Erythroblast (primary cell): ENCODE measurements at regions not wholly inside any gene's neighbourhood (a gene's known extent, or its start where the extent isn't known, plus 50 kb on each side); places are given as distances from the start of the nearest gene placed in this dataset.

ENCODE experiments used
- GATA1 ChIP-seq: IDR thresholded peaks from 2 replicates; pipeline ENCODE4 v1.6.1; 2011; ENCODE audit warnings: low read depth, mild to moderate bottlenecking, control low read depth, low read length, moderate library complexity
- POLR2A ChIP-seq: IDR thresholded peaks from 2 replicates; pipeline ENCODE4 v1.6.1; 2011; ENCODE audit warnings: mild to moderate bottlenecking, low read length

DNA sequence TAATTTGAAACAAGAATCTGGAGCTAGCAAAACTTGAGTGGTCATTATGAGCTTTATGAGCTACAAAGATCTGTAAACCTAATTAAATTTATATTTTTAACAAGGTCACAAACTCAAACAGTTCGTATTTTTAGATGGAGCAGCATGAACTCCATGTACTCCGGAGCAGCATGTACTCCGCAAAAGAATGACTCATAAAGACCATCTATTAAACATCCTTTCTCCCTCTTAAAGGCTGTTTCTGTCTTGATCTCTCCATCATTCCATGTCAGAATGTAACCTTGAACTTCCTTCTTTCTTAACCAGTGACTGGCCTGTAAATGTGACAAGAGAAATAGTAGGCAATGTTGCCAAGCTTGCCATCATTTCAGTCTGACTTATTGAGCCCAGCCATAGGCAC, 696.9 kb downstream of the ZNF385D start:
- TF ChIP-seq POLR2A (no peak), GATA1 (no peak)
